GM21423 (cell line): ENCODE measurements at regions not wholly inside any gene's neighbourhood (a gene's known extent, or its start where the extent isn't known, plus 50 kb on each side); places are given as distances from the start of the nearest gene placed in this dataset.

Experiments used
- ATAC-seq: cut with Tn5 transposase; IDR thresholded peaks from one replicate; pipeline ENCODE4 v1.9.1; 2021; ENCODE audit warnings: mild to moderate bottlenecking, moderate library complexity; ENCODE audit not compliant: unreplicated experiment

DNA sequence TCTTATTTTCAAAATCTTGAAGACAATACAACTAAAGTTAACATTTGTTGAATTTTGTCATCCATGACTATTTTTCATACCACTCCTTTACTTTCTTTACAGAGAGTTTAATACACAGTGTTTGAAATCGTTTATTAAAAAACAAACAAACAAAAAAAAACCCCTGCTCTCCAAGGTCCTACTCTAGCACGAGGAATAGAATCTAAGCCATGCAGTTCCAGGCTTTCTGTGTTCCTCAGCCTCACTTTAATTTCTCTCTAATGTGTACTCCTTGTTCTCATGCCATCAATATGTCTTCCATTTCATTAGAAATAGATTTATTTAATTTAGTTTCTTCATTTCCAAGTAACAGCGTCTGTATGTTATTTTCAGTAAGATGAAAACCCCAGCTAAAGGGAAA is 381.2 kb upstream of the MC4R start:
- ATAC-seq = no peak

DNA sequence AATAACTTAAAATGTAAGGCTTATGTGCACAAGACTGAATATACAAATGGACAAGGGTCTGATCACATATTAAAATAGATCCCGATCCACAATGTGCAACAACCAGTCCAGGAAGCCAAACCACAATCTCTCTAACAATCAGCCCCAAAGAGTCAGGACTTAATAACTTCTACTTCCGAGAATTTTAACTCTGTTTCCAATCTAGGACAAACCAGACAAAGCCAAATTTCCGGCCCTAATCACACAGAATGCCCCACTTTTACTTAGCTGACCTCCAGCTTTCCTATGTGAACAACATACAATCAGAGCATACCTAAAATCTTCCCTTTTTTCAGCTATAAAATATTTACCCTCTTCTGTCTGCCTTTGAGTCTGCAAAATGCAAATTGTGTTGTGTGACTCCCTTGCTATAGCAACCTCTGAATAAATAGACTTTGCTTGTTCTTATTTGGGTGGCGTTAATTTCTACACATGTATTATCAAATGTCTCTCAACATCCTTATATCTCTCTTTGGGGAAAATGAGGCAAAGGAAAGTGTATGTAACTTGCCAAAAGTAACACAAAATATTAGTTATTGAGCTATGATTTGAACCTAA is 381.9 kb upstream of the MC4R start:
- ATAC-seq = no peak

DNA sequence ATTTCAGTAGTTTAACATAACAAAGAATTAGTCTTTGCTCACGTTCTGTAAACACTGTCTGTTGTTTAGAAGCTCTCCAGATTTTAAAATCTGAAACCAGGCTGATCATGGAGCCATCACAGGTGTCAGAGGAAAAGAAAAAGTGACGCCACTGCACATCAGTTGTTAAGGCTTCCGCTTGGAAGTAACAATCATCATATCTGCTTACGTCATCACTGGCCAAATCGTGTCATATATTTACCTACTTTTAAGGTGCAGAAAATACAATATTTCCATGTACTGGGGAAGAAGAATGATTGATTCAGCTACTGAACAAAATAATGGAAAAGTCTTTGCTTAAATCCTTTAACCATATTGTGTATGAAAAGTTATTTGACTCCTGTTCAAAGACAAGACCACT is 382.6 kb upstream of the MC4R start:
- ATAC-seq = no peak

DNA sequence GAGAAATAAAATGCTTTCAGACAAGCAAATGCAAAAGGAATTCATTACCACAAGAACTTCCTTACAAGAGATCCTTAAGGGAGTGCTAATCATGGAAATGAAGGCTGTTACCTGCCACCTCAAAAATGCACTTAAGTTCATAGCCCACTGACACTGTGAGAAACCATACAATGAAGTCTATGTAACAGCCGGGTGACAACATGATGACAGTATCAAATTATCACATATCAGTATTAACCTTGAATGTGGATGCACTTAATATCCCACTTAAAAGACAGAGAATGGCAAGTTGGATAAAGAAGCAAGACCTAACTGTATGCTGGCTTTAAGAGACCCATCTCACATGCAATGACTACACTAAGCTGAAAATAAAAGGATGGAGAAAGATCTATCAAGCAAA is 403.4 kb upstream of the MC4R start:
- ATAC-seq = no peak

DNA sequence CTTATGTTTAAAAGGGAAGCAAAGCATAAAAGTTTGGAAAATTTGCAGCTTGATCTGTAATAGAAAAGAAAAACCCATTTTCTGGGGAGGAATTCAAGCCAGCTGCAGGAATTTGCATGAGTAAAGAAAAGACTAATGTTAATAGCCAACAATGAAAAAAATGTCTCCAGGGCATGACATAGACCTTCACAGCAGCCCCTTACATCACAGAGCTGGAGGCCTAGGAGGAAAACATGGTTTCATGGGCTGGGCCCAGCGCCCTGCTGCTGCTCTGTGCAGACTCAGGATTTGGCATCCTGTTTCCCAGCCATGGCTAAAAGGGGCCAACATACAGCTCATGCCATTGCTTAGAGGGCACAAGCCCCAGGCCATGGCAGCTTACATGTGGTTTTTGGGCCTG is 411.6 kb upstream of the MC4R start:
- no peak for ATAC-seq

DNA sequence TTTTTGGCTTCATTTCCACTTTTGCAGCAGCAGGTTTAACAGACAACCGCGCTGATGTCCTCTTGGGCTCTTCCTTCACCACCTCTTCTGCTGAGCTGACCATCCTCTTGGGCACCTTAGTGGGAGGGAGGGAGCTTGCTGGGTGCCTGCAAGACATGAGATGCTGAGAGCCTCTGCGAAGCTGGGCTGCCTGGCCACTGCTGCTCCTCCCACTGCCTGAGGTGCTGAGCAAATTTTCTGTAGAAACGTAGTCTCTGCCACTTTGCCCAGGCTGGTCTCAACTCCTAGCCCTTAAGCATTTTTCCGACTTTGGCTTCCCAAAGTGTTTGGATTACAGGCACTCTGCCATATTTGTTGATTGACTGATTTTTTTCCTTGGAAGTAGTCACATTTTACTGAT is 422.2 kb upstream of the MC4R start:
- no peak for ATAC-seq

DNA sequence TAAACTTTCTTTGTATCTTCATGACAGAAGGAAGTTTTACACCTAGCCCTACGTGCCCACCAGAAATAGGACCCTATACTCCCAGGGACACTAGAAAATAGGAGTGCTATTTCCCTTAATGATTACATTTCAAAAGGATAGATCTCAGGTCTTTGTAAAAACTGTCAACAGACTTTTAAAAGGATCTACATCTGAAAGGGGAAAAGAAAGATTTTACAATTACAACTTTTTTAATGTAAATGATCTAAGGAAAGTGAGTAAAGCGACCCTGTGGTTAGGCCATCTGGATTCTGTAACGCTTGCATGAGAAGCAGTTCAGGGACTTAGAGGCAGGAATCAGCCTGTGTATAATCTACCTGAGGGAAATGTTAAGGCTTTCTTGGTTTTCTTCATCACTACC is 431.8 kb upstream of the MC4R start:
- no peak for ATAC-seq

DNA sequence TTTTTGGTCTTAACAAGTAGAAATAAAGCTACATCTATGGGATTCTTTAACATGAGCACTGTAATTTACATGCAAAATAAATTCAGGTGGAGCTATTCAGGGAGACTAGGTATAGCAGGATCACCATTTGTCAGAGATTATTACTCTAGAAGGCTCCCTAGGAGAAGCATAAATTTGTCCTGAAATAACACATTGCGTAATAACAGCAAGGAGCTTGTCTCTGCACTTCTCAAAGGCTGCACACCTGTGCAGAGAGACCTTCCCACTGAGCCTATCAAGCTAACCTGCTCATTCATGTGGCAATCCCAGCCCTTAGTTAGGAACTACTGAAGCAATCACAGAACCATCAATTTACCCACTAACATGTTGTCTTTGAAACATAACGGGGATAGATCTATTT is 437.4 kb upstream of the MC4R start:
- no peak for ATAC-seq

DNA sequence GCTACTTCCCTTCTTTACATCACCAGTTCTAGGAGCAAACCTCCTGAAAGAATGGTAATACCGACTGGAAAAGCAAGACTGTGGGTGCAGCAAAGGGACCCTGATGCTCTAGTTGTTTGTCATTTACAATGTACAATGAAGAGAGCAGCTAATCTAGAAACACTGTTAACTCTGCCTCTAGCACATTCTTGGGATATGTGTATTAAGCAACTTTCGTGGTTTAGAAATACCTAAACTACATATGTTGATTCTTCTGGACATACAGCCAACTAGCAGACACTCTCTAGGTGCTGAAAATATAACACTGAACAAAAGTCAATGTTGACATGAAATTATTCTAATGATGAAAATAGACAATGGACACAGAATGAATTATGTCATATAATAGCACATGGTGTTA is 440.3 kb upstream of the MC4R start:
- no peak for ATAC-seq

DNA sequence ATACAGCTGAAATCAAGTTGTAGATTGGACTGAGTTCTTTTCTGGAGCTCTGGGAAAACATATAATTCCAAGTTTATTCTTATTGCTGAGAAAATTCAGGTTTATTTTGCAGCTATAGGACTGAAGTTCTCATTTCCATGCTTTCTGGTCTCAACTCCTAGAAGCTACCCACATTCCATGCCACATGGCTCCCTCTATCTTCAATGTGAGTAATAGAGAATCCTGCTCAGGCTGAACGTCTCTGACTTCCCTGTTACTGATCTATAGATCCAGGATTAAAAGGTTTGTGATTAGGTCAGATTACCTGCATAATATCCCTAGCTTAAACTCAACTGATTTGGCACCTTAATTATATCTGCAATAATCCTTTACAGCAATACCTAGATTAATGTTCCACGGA is 453.8 kb upstream of the MC4R start:
- no peak for ATAC-seq

DNA sequence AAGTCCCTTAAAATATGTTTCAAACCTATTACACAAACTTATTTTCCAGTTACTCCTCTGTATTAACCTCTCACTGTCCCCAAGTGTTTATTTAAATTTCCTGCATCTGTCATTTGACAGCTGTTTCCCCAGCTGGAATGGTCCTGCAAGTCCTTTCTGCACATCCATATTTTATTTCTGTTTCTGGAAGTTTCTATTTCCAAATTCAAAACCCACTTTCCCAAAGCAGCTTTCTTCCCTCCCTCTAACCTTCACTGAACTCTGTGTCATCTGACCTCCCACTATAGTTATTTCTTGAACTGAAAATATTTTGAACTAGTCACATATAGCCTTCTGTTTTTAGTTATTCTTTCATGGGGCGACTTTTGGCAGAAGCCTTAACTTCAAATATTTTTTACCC is 459.4 kb upstream of the MC4R start:
- no peak for ATAC-seq

DNA sequence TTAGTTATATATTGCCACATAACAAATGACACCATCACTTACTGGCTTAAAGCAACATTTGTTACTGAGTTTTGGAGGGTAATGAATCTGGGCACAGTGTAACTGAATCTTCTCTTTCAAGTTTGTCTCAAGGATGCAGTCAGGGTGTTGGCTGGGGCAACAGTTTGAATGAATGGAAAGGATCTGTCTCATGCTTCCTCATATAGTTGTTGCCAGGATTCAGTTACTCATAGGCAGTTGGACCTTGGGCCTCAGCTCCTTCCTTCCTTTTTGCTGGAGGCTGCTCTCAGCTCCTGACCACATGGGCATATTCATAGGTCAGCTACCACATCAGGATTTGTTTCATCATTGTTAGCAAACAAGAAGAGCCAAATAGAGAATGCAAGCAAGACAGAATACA is 466.1 kb upstream of the MC4R start:
- ATAC-seq = no peak

DNA sequence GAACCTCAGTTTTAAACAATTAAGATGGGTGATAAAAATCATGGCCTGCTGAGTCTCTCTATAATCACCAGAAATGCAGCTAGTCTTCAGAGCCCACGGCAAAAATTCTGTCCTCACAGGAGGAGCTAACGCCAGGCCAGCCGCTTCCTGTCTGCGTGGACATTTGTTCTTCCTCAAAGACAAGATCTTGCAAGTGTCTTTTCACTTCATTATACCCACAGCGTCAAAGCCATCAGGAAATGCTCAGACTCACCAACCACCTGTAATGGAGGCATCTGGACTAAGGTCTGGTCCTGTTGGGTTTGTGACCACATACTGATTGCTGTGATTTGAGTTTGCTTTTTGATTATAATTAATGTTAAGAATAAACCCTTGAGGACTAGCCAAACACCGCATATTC is 473.8 kb upstream of the MC4R start:
- ATAC-seq = no peak

DNA sequence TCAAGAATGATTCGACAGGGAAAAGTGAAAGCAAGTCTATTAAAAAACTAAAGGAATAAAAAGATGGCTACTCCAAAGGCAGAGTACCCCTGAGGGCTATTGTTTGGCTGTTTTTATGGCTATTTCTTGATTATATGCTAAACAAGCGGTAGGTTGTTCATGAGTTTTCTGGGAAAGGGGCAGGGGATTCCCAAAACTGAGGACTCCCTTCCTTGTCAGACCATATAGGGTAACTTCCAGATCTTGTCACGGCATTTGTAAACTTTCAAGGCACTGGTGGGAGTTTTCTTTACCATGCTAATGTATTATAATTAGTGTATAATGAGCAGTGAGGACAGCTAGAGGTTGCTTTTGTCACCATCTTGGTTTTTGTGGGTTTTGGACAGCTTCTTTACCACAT is 474.9 kb upstream of the MC4R start:
- ATAC-seq = no peak

DNA sequence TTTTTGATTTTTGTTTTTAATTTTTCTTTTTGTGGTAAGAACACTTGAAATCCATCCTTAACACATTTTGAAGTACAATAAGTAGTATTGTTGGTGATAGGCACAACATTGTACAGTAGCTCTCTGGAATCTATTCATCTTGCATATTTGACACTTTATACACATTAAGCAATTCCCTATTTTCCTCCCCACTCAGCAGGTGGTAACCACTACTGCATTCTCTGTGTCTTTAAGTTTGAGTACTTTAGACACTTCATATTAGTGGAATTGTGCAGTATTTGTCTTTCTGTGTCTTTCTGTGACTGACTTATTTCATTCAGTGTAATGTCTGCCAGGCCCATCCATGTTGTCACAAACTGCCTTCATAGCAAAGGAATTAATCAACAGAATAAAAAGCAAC is 471.7 kb upstream of the CDH20 start:
- ATAC-seq = no peak

DNA sequence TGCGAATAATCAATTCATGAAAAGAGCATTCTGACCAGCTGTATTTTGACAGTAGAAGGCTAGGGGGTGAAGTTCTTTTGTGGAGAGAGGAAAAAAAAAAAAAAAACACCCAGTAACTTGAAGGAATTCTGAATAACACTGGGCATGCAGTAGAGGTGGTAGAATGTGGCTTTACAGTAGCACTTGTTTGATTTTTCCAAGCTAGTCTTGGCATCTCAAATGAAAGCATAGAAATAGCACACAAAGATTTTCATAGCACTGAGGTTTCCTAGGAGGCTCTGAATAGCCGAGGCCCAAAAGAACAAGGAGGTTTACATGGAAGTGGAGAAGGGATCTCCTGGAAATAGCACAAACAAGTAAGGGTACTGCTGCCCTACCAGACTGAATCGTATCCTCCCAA is 470.2 kb upstream of the CDH20 start:
- ATAC-seq = no peak

DNA sequence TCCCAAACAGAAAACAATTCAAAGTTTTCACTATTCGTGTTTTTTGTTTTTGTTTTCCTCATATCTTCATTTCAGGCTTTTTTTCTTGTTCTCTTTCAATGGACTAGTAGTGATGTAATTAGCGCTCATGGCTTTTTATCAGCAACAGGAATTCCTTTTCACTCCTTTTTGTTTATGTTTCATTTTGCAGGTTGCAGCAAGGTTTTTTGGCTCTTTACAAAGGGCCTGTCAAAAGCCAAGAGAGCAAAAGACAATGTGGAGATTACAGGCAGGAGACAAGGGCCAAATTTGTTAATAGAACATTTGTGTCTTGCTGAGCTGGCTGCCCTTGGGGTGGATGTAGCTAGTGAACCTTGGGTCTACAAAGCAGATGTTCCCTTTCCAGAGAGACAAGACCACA is 467.4 kb upstream of the CDH20 start:
- ATAC-seq = no peak

DNA sequence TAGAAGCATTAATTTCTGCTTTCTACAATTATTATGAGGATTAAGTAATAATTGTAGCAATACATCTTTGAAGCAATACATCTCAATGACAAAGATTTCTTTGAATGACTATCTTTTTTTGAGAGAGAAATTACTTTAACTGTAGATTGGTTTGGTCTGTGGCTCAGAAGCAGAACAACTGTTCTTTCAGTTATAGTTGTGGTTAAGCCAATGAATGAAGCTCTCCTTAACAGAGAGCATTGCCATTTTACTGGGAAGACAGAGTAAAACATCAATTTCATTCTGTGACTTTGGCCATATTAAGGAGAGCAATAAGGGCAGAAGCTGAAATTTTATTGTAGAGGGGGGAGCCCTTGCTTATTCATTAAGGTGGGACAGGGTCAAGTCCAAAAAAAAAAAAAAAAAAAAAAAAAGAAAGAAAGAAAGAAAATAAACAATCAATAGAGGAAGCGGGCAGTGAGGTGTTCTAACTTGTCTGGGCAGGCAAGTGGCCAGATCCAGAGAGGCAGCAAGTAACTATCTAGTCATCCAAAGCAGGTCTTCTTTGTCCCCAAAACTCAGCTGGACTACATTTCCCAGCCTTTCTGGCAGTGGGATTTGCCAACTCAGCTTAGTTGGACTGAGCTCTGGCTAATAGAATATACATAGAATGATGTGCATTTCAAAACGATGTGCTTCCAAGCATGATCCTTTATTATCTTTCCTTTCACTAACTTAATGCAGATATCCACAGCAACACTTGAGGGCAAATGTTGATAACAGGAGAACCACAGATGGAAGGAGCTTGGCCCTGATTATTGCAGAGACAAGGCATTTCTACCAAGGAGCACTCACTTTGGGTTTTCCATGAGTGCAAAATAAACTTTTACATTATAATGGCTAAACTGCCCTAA is 462.7 kb upstream of the CDH20 start:
- no peak for ATAC-seq

DNA sequence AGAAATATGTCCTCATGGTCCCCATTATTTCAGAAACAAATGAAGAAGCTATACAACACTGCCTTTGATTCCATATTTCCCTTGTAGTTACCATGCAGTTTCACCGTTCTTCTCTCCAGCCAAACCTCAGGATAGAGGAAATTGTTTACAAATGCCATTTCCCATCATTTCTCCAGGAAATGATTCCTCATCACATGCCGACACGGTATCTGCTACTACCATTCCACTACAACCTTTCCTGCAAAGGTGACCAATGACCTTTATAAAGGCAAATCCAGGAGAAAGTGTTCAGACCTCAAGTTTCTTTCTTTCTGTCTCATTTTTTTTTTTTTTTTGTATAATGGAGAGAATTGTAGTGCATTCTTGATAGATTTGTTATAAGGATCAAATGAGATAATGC is 460.8 kb upstream of the CDH20 start:
- no peak for ATAC-seq

DNA sequence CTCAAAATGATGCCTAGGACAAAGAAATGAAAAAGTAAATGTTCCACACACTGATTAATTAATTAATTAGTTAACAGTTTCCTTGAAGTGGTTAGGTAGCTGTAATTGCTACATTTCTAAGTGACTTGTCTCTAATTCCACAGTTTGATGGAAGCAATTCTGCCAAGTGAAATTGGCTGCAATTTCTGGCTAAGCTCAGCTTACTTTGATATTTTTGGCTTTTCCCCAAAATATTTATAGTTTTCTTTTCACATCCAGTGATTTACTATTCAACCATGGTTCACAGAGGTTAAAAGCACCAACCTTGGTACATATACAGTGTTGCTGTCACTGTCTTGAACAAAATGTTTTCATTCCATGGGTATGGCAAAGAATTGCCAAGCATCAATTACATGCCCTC is 459.5 kb upstream of the CDH20 start:
- no peak for ATAC-seq

DNA sequence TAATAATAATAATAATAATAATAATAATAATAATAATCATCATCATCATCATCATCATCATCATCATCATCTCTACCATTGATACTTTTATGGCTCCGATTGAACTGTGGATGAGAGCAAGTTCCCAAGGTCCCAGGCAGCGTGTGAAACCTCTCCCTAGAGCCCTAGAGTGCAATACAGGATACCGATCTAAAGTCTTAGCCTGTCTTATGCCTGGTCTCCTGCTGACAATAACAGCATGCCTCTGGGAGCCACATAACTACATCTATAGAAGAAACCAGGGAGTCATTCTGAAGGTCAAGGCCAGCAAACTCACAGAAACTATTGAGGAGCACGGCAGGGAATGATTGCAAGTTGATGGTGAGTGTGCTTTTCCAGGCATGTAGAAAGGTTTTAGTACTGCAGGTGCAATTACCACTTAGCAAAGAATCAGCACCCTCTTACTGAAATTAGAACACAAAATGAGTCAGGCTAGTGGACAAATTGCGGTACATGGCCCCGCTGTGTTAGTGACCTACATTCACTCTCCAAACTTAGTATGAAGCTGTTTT is 457.2 kb upstream of the CDH20 start:
- ATAC-seq = no peak

DNA sequence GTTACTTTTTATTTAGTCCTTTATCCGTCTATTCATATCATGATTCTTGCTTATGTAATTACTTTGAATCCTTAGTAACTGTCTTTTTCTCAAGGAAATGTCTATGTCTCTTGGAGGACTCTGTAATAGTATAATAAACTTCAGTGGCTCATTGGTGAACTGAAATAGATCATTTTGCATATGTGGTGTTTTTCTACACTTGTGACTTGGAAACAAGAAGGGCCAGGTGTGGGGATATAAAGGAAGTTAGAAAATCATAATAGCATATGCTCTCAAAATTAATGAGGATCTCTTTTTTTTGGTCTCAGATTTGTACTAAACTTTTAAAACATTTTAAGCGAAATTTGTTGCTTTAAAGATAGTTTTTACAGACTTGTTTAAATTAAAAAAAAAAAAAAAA is 453.0 kb upstream of the CDH20 start:
- no peak for ATAC-seq

DNA sequence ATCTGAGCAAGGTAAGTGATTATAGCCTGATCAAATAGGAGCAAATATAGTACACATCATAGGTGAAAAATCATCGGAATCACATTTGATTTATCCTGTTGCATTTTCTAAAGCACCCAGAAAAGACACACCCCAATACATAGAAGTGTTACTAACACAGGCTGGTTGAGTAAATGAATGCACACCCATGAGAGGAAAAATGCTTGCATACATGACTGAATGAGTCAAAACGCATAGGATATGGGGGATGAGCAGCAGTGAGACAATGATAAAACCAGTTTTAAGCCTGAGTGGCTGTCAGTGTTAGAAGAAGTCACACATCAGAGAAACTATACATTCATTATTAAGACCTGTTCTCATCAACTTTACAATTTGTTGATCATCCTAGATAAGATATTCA is 449.6 kb upstream of the CDH20 start:
- ATAC-seq = no peak
